ENCODE measurements at regions not wholly inside any gene's neighbourhood (a gene's known extent, or its start where the extent isn't known, plus 50 kb on each side); places are given as distances from the start of the nearest gene placed in this dataset.

- TF ChIP-seq, protein P1, sequence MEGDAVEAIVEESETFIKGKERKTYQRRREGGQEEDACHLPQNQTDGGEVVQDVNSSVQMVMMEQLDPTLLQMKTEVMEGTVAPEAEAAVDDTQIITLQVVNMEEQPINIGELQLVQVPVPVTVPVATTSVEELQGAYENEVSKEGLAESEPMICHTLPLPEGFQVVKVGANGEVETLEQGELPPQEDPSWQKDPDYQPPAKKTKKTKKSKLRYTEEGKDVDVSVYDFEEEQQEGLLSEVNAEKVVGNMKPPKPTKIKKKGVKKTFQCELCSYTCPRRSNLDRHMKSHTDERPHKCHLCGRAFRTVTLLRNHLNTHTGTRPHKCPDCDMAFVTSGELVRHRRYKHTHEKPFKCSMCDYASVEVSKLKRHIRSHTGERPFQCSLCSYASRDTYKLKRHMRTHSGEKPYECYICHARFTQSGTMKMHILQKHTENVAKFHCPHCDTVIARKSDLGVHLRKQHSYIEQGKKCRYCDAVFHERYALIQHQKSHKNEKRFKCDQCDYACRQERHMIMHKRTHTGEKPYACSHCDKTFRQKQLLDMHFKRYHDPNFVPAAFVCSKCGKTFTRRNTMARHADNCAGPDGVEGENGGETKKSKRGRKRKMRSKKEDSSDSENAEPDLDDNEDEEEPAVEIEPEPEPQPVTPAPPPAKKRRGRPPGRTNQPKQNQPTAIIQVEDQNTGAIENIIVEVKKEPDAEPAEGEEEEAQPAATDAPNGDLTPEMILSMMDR (IDR thresholded peaks at IDR 0.05; ENCODE audit: low read depth, low read length, poor library complexity, severe bottlenecking), result no peak
- TF ChIP-seq EZH2phosphoT487 (IDR thresholded peaks at IDR 0.05; ENCODE audit: borderline replicate concordance, low read length), result no peak
These were observed 65.7 kb downstream of the RPL27A start for GRCh38 chr11:8748317-8748716.
